ENCODE measurements at regions not wholly inside any gene's neighbourhood (a gene's known extent, or its start where the extent isn't known, plus 50 kb on each side); places are given as distances from the start of the nearest gene placed in this dataset.

- no peak for DNase-seq (ENCODE audit: low read depth in 1 of 2, low spot score in 1 of 2)
Measured at GRCh38 chr3:152192050-152192449, 76.7 kb upstream of the MBNL1 start.

DNA sequence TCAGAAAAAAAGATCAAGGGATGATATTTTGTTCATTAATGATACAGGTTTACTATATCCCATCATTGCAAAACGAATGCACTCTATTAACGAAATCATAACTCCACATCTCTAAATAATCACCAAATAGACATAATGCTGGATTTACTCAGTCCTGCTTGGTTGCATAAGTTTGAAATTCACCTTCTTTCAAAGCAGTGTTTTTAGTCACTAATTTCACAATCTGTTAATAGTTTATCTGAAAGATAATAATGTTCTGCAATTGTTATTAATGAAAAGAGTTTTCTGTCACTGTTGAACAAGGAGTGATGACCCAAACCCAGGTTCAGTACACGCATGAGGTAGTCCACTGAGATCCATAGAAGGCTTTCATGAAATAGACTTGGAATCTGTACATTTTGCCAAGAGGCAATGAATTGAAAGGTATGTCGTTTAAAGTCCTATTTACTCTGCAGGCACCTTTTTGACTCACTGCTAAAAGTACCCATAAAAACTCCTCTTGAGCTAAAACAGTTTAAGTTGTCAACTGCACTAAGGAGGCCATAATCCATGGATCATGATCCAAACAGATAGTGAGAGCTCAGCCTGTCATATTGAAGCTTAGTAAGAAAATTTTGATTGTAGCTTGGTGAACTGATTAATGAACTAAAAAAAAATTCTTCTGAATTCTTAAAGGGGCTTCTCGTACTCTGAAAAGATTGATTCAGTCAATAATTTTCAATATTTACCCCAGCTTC, 75.6 kb upstream of the MBNL1 start:
- DNase-seq (ENCODE audit: low read depth in 1 of 2, low spot score in 1 of 2): no peak

DNA sequence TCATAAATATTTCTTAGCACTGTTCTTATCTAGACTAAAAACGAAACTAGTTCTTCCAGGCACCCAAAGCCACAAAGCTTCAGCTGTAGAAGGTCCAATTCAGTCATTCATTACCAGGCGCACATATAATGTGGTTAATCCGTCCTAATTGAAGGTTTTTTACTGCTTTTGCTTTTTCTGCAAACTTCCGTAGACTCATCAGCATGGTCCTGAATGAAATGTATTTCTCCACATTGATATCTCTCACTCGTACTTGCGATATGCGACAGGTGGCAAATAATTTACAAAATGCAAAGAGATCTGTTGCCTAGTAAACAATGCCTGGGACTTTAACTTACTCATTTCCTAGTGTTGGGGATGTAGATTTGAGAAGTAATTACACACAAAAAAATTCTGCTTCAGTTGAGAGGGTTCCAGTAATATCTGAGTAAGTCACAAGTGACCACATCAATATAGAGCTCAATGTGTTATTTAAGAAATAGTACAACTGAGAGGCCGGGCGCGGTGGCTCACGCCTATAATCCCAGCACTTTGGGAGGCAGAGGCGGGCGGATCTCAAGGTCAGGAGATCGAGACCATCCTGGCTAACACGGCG, 75.0 kb upstream of the MBNL1 start:
- DNase-seq (ENCODE audit: low read depth in 1 of 2, low spot score in 1 of 2): no peak

- DNase-seq (ENCODE audit: low read depth in 1 of 2, low spot score in 1 of 2): no peak
Measured at GRCh38 chr3:152195206-152195605, 73.5 kb upstream of the MBNL1 start.

GRCh38 chr3:152196782-152197181, 71.9 kb upstream of the MBNL1 start:
- DNase-seq (ENCODE audit: low read depth in 1 of 2, low spot score in 1 of 2): no peak

DNA sequence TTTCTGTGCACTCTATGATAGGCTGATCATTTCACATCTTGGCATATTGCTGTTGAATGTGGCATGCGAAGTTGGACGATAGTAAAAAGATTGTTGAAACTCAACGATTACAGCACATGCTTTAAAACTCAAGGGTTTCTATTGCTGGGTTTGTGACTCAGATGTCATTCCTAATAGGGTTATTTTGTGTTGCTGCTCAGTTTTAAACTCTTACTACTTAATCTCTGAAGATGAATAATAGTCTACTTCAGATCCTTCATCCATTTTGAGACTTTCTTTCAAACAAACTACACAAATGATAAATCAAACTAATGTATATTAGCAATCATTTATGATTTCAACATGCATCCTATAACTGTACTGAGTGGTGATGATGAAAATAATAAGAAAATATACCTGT, 71.3 kb upstream of the MBNL1 start:
- DNase-seq (ENCODE audit: low read depth in 1 of 2, low spot score in 1 of 2): no peak

- DNase-seq (ENCODE audit: low read depth in 1 of 2, low spot score in 1 of 2): no peak
Measured at GRCh38 chr3:152197937-152198336, 70.8 kb upstream of the MBNL1 start.

DNA sequence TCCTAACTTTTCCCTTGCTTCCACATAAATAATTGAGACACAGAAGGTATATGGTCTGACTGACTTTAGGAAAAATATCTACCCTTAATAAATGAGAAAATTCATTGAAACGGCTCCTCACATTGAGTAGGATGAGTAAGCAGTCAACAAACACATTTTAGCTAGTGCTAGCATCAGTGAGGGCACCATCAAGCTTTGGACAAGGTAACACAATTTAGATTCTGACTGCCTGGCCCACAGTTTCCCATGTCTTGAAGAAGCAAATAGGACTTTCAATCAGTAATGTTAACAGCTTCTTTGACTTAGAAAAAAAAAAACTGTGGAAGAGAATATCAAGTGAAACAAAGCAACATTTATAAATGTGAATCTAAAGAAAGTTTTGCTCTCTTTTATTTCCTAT, 70.1 kb upstream of the MBNL1 start:
- no peak for DNase-seq (ENCODE audit: low read depth in 1 of 2, low spot score in 1 of 2)

DNA sequence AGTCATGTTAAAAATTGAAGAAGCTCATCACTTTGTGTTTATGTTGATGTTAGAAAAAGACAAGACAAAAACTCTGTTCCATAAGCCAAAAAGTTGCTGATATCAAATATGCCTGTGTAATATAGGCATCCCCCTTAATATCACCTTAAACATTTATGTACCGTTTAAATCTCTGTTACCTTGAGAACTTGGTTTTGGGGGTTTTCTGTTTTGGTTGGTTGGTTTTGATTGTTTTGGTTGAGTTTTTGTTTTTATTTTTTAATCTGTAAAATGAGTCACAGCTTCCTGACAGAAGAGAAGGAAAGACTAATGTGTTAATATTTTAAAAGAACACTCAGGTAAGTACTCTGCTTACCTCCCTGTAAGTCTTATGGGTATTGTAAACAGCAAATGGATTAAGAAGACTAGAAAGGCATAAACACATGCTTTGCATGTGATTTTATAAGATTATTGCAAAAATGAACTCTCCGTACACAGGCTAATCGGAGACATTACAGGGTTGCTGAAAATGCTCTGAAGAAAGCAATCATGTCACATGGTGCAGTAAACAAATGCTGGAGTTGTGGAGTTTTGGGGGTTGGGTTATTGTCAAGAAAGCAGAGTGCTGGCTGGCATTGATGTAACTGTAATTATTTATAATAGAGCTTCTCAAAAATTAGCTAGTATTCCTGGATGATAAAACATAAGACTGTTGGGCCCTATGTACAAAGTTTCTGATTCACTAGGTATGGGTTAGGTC, 69.5 kb upstream of the MBNL1 start:
- DNase-seq (ENCODE audit: low read depth in 1 of 2, low spot score in 1 of 2): no peak

DNA sequence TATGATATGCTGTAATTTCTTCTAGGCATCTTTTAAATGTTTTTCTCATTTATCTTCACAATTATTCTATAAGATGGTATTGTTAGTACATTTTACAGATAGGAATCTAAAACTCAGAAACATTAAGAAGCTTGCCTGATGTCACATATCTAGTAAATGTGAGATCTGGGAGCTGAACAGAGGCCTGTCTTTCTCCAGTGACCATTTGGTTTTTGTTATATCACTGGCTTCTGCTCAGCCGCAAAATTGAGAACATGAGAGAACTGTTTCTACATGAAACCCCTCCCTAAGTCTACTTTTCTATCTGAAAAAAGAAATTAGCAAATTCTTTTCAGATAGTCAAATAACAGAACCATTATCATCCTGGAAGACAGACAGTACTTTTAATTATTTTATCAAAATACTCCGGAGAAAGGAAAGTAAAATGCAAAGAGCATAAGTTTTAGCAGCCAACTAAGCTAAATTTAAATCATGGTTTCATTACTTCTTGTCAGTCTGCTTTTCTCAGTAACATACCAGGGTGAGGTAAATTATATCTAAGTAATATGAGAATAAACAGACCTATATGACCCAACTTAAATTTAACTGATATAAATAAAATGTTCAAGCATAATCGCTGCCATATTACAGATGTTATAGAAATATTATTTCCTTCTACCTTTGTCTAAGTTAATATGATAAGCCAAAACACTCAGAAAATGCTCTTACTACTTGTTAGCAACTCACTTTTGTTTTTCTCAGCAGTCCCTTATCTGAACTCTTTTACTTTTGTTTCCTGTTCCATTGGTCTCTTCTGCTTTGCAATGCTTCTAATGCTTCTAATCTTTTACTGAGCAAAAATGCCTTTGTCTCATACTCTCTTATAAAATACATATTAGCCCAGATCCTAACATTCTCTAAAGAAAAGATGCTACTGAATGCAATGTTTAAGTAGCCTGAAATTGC, 68.0 kb upstream of the MBNL1 start:
- DNase-seq (ENCODE audit: low read depth in 1 of 2, low spot score in 1 of 2): no peak

GRCh38 chr3:152202976-152203626, 65.6 kb upstream of the MBNL1 start:
- no peak for DNase-seq (ENCODE audit: low read depth in 1 of 2, low spot score in 1 of 2)

GRCh38 chr3:152203652-152204051, 65.1 kb upstream of the MBNL1 start:
- DNase-seq (ENCODE audit: low read depth in 1 of 2, low spot score in 1 of 2): no peak

- DNase-seq (ENCODE audit: low read depth in 1 of 2, low spot score in 1 of 2): no peak
Measured at GRCh38 chr3:152204218-152204617, 64.5 kb upstream of the MBNL1 start.

- DNase-seq (ENCODE audit: low read depth in 1 of 2, low spot score in 1 of 2): no peak
Measured at GRCh38 chr3:152205097-152205593, 63.6 kb upstream of the MBNL1 start.

DNA sequence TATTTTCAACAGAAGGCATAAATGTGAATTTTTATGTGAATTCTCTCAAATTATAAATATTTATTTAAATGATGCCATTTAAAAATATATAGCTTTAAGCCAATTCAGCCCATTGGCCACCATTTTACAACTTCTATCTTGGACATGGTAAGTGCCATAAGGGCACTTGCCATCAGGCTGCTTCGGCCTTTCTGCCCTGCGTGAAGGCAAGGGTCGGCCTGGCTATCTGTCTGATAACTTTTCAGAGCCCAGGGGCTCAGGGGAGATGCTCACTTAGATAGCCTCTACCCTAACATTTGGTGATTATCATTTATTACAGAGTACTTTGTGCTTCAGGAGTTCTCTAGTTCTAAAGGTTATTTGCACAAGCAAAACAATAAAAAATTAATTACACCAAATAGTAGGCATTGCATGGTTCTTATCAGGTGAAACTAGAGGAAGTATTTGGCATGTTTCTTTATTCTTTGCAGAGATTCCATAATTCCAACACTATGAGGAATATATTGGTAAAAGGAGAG, 62.4 kb upstream of the MBNL1 start:
- DNase-seq (ENCODE audit: low read depth in 1 of 2, low spot score in 1 of 2): no peak

- no peak for DNase-seq (ENCODE audit: low read depth in 1 of 2, low spot score in 1 of 2)
Measured at GRCh38 chr3:152208439-152208838, 60.3 kb upstream of the MBNL1 start.

GRCh38 chr3:152209060-152209459, 59.7 kb upstream of the MBNL1 start:
- no peak for DNase-seq (ENCODE audit: low read depth in 1 of 2, low spot score in 1 of 2)

DNA sequence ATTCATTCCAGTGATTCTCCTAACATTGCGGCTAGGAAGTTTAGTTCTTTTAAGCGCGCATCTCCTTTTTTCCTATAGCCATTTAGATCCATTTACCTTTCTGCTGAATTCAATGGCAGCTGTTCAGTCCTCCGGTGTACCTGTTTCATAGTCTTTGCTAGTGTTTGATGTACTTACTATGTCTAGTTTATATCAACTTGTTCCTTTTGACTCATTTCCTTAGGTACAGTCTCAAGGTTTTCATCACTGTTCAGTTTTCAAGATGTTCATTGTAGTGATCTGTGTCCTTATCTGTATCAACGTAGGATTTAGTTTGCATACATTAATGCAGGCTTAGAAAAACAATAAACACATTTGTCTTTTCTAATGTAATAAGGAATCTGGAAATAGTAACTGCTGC, 59.0 kb upstream of the MBNL1 start:
- no peak for DNase-seq (ENCODE audit: low read depth in 1 of 2, low spot score in 1 of 2)

- no peak for DNase-seq (ENCODE audit: low read depth in 1 of 2, low spot score in 1 of 2)
Measured at GRCh38 chr3:152210697-152211096, 58.0 kb upstream of the MBNL1 start.

- DNase-seq (ENCODE audit: low read depth in 1 of 2, low spot score in 1 of 2): no peak
Measured at GRCh38 chr3:152211655-152212054, 57.1 kb upstream of the MBNL1 start.

All from activated T-helper 1 cell treated with anti-CD3 and anti-CD28 coated beads, Interleukin-2, amount 50 U/mL, for 16 hours (primary cell).